Gastrocnemius medialis (tissue), 4 donors: ENCODE measurements at regions not wholly inside any gene's neighbourhood (a gene's known extent, or its start where the extent isn't known, plus 50 kb on each side); places are given as distances from the start of the nearest gene placed in this dataset.

Experiments
- CTCF ChIP-seq, 5 experiments: fragments of 450-650 bp in 3 of 5; fragments of 200-600 bp in 2 of 5; sonication (generic) in 2 of 5; IDR thresholded peaks in 4 of 5; conservative IDR thresholded peaks in 1 of 5; 1 replicate in 4 of 5; 2 replicates in 1 of 5; pipeline ENCODE4 v1.5.1; 2016 to 2019; ENCODE audit warnings: antibody characterized with exemption in 5 of 5, mild to moderate bottlenecking in 3 of 5, moderate library complexity in 3 of 5
- POLR2A ChIP-seq, 2 donors: fragments of 450-650 bp; IDR thresholded peaks; one replicate each; pipeline ENCODE4 v1.6.1; 2017; ENCODE audit warnings: antibody characterized with exemption in 2 of 2, mild to moderate bottlenecking in 2 of 2, moderate library complexity in 2 of 2

GRCh38 chr1:56304975-56305374, 274.4 kb downstream of the PLPP3 start:
- no peak for TF ChIP-seq CTCF (IDR thresholded peaks at IDR 0.05 in 4 of 5, conservative IDR thresholded peaks at IDR 0.05 in 1 of 5)
- TF ChIP-seq POLR2A (IDR thresholded peaks at IDR 0.05): no peak
